Activated naive CD4-positive, alpha-beta T cell treated with anti-CD3 and anti-CD28 coated beads, Interleukin-2, amount 50 U/mL, for 24 hours (primary cell): ENCODE measurements at regions not wholly inside any gene's neighbourhood (a gene's known extent, or its start where the extent isn't known, plus 50 kb on each side); places are given as distances from the start of the nearest gene placed in this dataset.
"Not testable (repeated sequence)": the region's sequence is repeated elsewhere in the genome, so short reads cannot be mapped to it uniquely, and the experiment has no call there.

Source experiments
- H3K27ac Mint-ChIP-seq: one replicate; pipeline ENCODE4 v1.8.0; 2021; ENCODE audit warnings: mild to moderate bottlenecking, mixed read lengths
- H3K27me3 Mint-ChIP-seq: one replicate; pipeline ENCODE4 v1.8.0; 2021; ENCODE audit warnings: mixed read lengths
- H3K36me3 Mint-ChIP-seq: one replicate; pipeline ENCODE4 v1.8.0; 2021; ENCODE audit warnings: mixed read lengths
- H3K4me1 Mint-ChIP-seq: one replicate; pipeline ENCODE4 v1.8.0; 2021; ENCODE audit warnings: mixed read lengths
- H3K4me3 Mint-ChIP-seq: one replicate; pipeline ENCODE4 v1.8.0; 2021; ENCODE audit warnings: mild to moderate bottlenecking, mixed read lengths
- H3K9me3 Mint-ChIP-seq: one replicate; pipeline ENCODE4 v1.8.0; 2021; ENCODE audit warnings: mixed read lengths

- peak overlapping the region; percentile 83 for H3K4me3 Mint-ChIP-seq
- peaks cover 10% of the 10 kb centered on the region for H3K9me3 Mint-ChIP-seq
- no peaks in the 10 kb centered on the region for H3K27me3 Mint-ChIP-seq
- peaks cover 22% of the 10 kb centered on the region for H3K4me1 Mint-ChIP-seq
- peaks cover 6% of the 10 kb centered on the region for H3K36me3 Mint-ChIP-seq
- peak overlapping the region; percentile 81 for H3K27ac Mint-ChIP-seq
Observed at GRCh38 chr7:149714081-149714909, 59.1 kb downstream of the ZNF467 start.

DNA sequence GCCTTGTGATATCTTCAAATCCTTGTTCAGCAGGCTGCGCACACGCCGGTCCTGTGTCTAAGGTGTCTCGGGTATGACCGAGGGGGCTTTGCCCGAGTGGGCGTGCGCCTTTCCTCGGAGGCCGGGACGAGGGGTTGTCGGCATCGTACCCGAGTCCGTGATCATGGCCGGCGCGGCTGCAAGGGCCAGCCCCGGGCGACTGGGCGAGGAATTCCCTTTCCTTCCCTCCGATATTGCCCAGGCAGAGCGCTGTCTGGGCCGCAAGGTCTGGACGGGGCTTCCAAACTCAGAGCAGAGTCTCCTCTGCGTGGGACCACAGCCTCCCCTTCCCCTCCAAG is 59.7 kb downstream of the ZNF467 start:
- peak overlapping the region; percentile 83 for H3K4me3 Mint-ChIP-seq
- peaks cover 22% of the 10 kb centered on the region for H3K4me1 Mint-ChIP-seq
- peaks cover 6% of the 10 kb centered on the region for H3K36me3 Mint-ChIP-seq
- no peaks in the 10 kb centered on the region for H3K27me3 Mint-ChIP-seq
- no peak overlapping the region for H3K27ac Mint-ChIP-seq
- H3K9me3 Mint-ChIP-seq: peaks cover 10% of the 10 kb centered on the region

DNA sequence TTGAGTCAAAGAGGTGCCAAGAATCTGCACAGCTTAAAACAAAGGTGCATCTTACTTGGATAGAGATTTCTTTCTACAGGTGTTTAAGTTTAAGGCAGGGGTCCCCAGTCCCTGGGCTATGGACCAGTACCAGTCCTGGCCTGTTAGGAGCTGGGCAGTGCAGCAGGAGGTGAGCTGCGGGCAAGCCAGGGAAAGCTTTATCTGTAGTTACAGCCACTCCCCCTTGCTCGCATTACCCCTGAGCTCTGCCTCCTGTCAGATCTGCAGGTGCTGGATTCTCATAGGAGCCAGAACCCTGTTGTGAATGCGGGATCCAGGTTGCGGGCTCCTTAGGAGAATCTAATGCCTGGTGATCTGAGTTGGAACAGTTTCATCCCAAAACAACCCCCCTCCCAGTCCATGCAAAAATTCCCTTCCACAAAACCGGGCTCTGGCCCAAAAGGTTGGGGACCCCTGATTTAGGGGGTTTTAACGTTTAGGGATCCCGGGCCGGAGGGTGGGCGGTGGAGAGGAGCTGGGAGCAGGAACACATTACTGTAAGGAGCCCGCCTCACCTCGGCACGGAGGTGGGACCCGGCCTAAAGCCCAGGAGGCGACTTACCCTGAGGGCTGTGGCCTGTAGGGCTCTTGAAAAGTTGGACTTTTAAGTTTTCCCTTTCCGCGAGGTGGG is 60.2 kb downstream of the ZNF467 start:
- peak overlapping the region; percentile 80 for H3K4me3 Mint-ChIP-seq
- H3K9me3 Mint-ChIP-seq: peaks cover 10% of the 10 kb centered on the region
- H3K27ac Mint-ChIP-seq: peak overlapping the region; percentile 46
- H3K27me3 Mint-ChIP-seq: no peaks in the 10 kb centered on the region
- H3K4me1 Mint-ChIP-seq: peaks cover 22% of the 10 kb centered on the region
- peaks cover 6% of the 10 kb centered on the region for H3K36me3 Mint-ChIP-seq

DNA sequence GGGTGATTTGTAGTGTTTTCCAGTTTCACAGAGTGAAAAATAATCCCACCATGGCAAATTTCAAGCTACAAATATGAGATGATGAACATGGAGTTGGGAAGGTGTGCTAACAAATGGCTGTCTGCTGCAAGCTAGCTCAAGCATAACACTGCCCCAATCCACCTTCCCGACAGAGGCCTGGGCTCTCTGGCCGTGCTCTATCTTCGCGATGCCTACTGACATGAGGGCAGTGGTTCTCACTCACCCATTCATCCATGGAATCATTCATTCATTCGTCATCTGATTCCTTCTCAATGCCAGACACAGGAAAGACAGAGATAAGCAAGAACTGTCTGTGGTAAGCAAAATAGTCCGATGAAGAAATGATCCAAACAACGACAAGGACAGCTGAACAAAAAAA is 65.4 kb downstream of the ZNF467 start:
- no peak overlapping the region for H3K27ac Mint-ChIP-seq
- no peaks in the 10 kb centered on the region for H3K4me1 Mint-ChIP-seq
- peaks cover 6% of the 10 kb centered on the region for H3K36me3 Mint-ChIP-seq
- no peaks in the 10 kb centered on the region for H3K27me3 Mint-ChIP-seq
- peaks cover 10% of the 10 kb centered on the region for H3K9me3 Mint-ChIP-seq
- H3K4me3 Mint-ChIP-seq: no peak overlapping the region

DNA sequence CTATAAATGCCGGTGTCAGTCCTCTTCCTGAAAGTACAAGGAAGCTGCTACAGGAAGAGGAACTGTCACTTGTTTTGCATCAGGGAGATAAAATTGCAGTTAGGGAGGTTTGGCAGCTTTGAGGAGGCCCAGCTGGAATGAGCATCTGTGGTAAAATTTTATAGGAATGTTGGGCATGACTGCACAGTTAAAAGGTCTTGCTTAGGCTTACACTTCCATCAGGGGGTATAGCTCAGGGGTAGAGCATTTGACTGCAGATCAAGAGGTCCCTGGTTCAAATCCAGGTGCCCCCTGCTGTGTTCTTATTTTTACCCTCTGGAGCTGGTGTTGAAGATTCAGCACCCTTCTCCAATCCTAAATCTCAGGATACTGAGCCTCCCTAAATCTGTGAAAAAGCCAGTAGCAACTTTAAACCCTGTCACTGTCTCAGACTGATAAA is 65.9 kb downstream of the ZNF467 start:
- H3K27ac Mint-ChIP-seq: no peak overlapping the region
- no peaks in the 10 kb centered on the region for H3K27me3 Mint-ChIP-seq
- peaks cover 10% of the 10 kb centered on the region for H3K9me3 Mint-ChIP-seq
- H3K4me1 Mint-ChIP-seq: no peaks in the 10 kb centered on the region
- H3K36me3 Mint-ChIP-seq: peaks cover 6% of the 10 kb centered on the region
- no peak overlapping the region for H3K4me3 Mint-ChIP-seq

GRCh38 chr7:149706398-149706797 is 67.0 kb downstream of the ZNF467 start:
- H3K9me3 Mint-ChIP-seq: peaks cover 6% of the 10 kb centered on the region
- no peak overlapping the region for H3K4me3 Mint-ChIP-seq
- no peaks in the 10 kb centered on the region for H3K27me3 Mint-ChIP-seq
- no peaks in the 10 kb centered on the region for H3K4me1 Mint-ChIP-seq
- H3K36me3 Mint-ChIP-seq: peaks cover 6% of the 10 kb centered on the region
- H3K27ac Mint-ChIP-seq: no peak overlapping the region

- H3K4me3 Mint-ChIP-seq: no peak overlapping the region
- H3K36me3 Mint-ChIP-seq: peaks cover under 1% of the 10 kb centered on the region
- H3K9me3 Mint-ChIP-seq: no peaks in the 10 kb centered on the region
- H3K4me1 Mint-ChIP-seq: no peaks in the 10 kb centered on the region
- no peak overlapping the region for H3K27ac Mint-ChIP-seq
- peaks cover 1% of the 10 kb centered on the region for H3K27me3 Mint-ChIP-seq
Observed at GRCh38 chr7:149704507-149704906, 68.9 kb downstream of the ZNF467 start.

DNA sequence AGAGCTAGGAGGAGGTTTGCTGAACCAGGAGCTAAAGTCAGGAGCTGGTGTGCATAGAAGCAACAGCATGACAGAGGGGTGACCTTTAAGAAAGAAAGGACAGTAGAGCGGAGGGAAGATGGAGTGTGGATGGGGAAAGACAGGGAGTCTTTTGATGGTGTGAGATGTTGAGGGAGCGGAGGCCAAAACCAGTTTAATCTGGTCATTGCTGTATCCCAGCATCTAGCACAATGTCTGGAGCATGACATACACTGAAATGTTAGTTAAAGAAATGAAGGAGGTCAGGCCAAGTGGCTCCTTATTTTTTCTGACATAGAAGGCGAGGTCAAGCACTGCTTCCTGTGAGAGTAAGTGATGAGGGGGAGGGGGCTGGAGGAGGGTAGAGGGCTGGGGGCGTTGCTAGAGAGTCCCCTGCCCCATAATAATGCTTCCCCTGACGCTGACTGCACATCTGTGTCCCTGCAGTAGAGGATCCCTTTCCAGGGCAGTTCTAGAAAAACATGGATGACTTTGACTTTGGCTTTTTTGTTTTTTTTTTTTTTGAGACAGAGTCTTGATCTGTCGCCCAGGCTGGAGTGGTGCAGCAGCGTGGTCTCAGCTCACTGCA is 70.2 kb downstream of the ZNF467 start:
- Mint-ChIP-seq H3K4me1 (no peaks in the 10 kb centered on the region), H3K9me3 (peaks cover 3% of the 10 kb centered on the region), H3K27me3 (peaks cover 3% of the 10 kb centered on the region), H3K27ac (no peak overlapping the region), H3K4me3 (no peak overlapping the region), H3K36me3 (no peaks in the 10 kb centered on the region)

DNA sequence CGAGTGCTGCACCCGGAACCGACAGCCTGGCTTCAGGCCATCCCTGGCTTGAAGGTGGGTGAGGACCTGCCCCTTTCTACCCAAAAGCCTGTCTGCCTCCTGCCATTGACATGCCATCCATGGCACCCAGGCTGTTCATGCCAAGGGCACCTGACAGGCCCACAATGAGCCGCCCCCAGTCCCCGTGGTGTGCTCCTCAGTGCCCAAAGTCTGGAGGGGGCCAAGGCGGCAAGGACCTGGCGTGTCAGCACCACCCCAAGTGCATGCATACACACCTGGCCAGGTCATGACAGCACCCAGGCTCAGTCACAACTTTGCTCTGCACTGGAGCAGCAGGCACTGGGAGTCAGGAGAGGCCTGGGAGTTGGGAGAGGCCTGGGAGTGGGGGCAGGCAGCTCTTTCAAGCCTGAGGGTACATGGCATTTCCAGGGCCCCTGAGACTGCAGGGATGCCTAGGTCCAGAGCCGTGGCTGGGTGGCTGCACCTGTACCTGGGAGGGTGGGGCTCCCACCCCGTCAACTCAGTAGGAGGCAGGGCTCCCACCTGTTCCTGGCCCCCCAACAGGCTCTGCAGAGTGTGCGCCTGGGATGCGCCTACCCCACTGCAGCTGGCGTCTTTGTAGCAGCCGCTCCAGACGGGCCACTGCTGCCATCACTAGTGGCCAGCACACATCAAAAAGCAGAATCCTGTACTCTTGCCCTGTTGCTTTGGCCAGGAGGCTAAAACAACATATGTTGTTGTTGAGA is 71.7 kb downstream of the ZNF467 start:
- no peaks in the 10 kb centered on the region for H3K36me3 Mint-ChIP-seq
- peaks cover 3% of the 10 kb centered on the region for H3K27me3 Mint-ChIP-seq
- H3K4me3 Mint-ChIP-seq: no peak overlapping the region
- H3K9me3 Mint-ChIP-seq: peaks cover 6% of the 10 kb centered on the region
- H3K4me1 Mint-ChIP-seq: no peaks in the 10 kb centered on the region
- no peak overlapping the region for H3K27ac Mint-ChIP-seq

DNA sequence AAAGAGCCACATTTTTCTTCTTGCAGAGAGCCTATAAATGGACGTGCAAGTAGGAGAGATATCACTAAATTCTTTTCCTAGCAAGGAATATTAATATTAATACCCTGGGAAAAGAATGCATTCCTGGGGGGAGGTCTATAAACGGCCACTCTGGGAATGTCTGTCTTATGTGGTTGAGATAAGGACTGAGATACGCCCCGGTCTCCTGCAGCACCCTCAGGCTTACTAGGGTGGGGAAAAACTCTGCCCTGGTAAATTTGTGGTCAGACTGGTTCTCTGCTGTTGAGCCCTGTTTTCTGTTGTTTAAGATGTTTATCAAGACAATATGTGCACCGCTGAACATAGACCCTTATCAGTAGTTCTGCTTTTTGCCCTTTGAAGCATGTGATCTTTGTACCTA is 75.6 kb downstream of the ZNF467 start:
- H3K36me3 Mint-ChIP-seq, H3K9me3 Mint-ChIP-seq, H3K4me3 Mint-ChIP-seq, H3K4me1 Mint-ChIP-seq, H3K27ac Mint-ChIP-seq: not testable (repeated sequence)
- H3K27me3 Mint-ChIP-seq: peaks cover 17% of the 10 kb centered on the region

GRCh38 chr7:149696280-149696679 is 77.1 kb downstream of the ZNF467 start:
- H3K36me3 Mint-ChIP-seq: no peaks in the 10 kb centered on the region
- peaks cover 6% of the 10 kb centered on the region for H3K9me3 Mint-ChIP-seq
- no peak overlapping the region for H3K4me3 Mint-ChIP-seq
- no peak overlapping the region for H3K27ac Mint-ChIP-seq
- H3K27me3 Mint-ChIP-seq: peaks cover 21% of the 10 kb centered on the region
- no peaks in the 10 kb centered on the region for H3K4me1 Mint-ChIP-seq

GRCh38 chr7:149692557-149692982 is 80.8 kb downstream of the ZNF467 start:
- no peak overlapping the region for H3K4me3 Mint-ChIP-seq
- H3K9me3 Mint-ChIP-seq: no peaks in the 10 kb centered on the region
- H3K4me1 Mint-ChIP-seq: no peaks in the 10 kb centered on the region
- H3K27ac Mint-ChIP-seq: no peak overlapping the region
- H3K36me3 Mint-ChIP-seq: peaks cover 2% of the 10 kb centered on the region
- H3K27me3 Mint-ChIP-seq: peaks cover 42% of the 10 kb centered on the region

GRCh38 chr7:149692056-149692455 is 81.3 kb downstream of the ZNF467 start:
- H3K36me3 Mint-ChIP-seq: peaks cover 2% of the 10 kb centered on the region
- H3K27ac Mint-ChIP-seq: no peak overlapping the region
- H3K27me3 Mint-ChIP-seq: peaks cover 43% of the 10 kb centered on the region
- no peaks in the 10 kb centered on the region for H3K4me1 Mint-ChIP-seq
- no peaks in the 10 kb centered on the region for H3K9me3 Mint-ChIP-seq
- no peak overlapping the region for H3K4me3 Mint-ChIP-seq

GRCh38 chr7:149690688-149691446 is 82.5 kb downstream of the ZNF467 start:
- Mint-ChIP-seq H3K36me3 (peaks cover 2% of the 10 kb centered on the region), H3K4me3 (no peak overlapping the region), H3K9me3 (no peaks in the 10 kb centered on the region), H3K27me3 (peaks cover 42% of the 10 kb centered on the region), H3K27ac (no peak overlapping the region), H3K4me1 (no peaks in the 10 kb centered on the region)

DNA sequence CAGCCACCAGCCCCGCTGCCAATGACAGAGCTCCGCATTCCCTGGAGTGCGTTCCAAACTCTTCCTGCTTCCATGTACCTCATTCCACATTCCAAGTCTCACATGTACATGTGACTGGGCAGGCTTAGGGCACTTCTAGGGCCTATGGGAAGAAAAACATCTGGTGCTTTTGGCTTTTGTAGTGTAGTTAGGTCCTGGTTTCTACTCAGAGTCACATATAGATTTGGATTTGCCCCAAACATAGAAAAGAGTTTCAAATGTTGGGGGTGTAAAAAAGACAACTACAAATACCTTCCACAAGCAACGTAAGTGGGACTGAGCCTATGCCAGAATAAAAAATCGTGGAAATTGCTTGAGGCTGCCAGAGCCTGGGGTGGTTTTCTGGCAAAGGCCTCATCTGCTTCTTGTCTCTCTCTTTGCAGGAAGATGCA is 84.1 kb downstream of the ZNF467 start:
- Mint-ChIP-seq H3K27ac (no peak overlapping the region), H3K4me1 (no peaks in the 10 kb centered on the region), H3K36me3 (peaks cover 2% of the 10 kb centered on the region), H3K4me3 (no peak overlapping the region), H3K27me3 (peaks cover 35% of the 10 kb centered on the region), H3K9me3 (no peaks in the 10 kb centered on the region)
